GM12872 (cell line): ENCODE measurements at regions not wholly inside any gene's neighbourhood (a gene's known extent, or its start where the extent isn't known, plus 50 kb on each side); places are given as distances from the start of the nearest gene placed in this dataset.

Experiments
- TF ChIP-seq, protein P1 (sequence below): IDR thresholded peaks from 3 replicates; pipeline ENCODE4 v1.5.1; 2011; ENCODE audit warnings: low read depth, mild to moderate bottlenecking, low read length, moderate library complexity; ENCODE audit not compliant: insufficient read depth

DNA sequence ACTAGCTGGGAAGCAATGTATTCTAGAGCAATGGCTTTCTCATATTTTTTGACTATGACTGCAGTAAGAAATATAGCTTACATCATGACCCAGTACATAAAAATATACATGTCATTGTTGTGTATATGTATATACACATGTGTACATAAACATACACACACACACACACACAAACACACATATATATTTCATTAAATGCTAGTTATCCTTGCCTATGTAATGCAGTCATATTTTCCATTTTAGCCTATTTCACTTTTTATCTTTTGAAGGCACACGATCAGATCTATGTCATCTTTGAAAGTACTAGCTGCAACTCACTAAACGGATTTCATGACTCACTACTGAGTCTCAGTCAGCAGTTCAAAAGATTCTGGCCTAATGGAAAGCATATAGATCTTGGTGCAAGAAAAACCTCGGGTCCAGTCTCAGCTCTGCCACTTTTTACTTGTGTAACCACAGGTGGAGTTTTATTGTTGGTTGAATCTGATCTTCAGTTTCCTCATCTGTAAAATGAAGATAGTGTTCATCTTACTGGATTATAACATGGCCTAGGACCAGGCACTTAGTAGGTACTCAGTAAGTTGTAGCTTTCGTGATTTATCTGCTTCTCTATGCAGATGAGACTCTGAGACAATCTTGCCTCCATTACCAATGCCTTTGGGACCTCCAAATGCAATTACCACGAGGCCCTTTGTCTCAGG, 325.6 kb downstream of the RRAGC start:
- TF ChIP-seq, protein P1, sequence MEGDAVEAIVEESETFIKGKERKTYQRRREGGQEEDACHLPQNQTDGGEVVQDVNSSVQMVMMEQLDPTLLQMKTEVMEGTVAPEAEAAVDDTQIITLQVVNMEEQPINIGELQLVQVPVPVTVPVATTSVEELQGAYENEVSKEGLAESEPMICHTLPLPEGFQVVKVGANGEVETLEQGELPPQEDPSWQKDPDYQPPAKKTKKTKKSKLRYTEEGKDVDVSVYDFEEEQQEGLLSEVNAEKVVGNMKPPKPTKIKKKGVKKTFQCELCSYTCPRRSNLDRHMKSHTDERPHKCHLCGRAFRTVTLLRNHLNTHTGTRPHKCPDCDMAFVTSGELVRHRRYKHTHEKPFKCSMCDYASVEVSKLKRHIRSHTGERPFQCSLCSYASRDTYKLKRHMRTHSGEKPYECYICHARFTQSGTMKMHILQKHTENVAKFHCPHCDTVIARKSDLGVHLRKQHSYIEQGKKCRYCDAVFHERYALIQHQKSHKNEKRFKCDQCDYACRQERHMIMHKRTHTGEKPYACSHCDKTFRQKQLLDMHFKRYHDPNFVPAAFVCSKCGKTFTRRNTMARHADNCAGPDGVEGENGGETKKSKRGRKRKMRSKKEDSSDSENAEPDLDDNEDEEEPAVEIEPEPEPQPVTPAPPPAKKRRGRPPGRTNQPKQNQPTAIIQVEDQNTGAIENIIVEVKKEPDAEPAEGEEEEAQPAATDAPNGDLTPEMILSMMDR, result no peak

DNA sequence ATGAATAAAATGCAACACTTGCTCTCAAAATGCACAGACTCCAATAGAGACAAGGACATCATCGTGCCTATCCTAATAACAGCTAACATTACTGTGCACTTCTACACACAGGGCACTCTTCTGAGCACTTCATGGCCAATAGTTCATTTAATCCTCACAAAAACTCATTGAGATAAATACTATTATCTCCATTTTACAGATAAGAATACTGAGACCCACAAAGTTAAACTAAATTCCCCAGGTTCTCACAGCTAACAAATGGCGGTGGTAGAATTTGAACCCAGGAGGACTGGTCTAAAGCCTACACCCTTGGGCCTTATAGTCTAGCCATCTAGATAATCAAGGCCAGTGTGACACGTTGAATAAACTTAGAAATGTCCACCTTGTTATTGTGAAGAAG, 328.6 kb downstream of the RRAGC start:
- TF ChIP-seq, protein P1, result no peak

DNA sequence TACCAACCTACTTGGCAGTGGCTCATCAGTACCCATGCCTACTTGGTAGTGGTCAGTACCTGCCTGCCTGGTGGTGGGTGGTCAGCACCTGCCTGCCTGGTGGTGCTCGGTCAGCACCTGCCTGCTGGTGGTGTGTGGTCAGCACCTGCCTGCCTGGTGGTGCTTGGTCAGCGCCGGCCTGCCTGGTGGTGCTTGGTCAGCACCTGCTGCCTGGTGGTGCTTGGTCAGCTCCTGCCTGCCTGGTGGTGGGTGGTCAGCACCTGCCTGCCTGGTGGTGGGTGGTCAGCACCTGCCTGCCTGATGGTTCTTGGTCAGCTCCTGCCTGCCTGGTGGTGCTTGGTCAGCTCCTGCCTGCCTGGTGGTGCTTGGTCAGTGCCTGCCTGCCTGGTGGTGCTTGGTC, 329.6 kb downstream of the RRAGC start:
- TF ChIP-seq, protein P1, result no peak

DNA sequence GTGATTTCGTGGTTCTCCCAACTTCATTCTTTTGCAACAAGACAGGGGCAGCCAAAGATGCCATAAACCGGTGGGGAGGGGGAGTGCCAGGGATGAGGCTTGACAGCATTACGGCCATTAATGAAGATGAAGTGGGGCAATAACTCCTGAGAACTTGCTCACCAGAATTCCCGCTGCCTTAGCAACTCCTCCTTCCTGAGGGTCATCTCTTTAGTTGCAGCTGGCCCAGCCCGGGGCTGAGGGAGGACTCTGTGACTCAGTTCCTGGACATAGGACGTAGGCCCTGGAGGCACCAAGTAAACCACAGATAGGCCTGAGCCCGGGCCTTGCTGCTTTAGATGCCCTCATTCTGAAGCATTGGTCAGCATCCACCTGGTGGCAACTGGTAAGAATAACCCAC, 330.2 kb downstream of the RRAGC start:
- TF ChIP-seq, protein P1, result no peak

DNA sequence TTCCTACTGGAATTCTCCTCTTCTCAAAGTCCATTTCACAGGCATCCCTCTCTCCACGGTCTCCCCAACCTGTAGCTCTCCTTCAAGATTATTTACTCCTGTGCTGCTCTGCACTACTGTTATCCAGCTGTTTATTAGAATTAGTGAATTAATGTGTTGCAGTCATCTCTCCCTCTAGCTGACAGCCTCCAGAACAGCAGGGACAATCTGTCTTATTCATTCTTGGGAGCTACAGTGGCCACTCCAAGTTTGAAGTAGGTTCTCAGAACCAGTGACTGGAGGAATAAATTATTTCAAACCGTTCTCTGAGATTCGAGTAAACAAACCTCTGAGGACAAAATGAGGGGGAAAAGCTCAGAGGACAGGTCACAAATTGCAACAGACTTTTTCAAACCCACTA, 330.9 kb downstream of the RRAGC start:
- TF ChIP-seq, protein P1, result no peak

DNA sequence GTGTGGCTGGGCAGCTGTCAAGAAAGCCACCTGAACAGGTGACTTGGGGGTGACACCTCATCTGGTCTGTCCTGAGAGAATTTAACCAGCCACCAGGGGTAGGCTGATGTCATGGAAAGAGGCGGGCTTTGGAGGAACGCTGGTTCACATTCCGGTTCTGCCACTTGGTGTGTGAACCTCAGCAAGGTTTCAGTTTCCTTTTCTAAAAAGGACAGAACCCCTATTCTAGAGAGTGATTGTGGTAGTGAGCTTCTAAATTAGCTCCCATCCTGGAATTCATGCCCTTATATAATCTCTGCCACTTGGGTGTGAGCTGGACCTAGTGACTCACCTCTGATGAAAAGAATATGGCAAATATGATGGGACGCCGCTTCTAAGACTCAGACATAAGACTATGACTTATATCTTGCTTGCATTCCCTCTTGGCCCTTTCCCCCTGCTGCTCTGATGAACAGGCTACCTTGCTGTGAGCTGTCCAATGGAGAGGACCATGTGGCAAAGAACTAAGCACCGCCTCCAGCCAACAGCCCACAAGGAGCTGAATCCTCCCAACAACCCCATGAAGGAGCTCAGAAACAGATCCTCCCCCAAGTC, 332.1 kb downstream of the RRAGC start:
- TF ChIP-seq, protein P1, result peak; percentile 28; the same call in 2 of the 3 replicates

DNA sequence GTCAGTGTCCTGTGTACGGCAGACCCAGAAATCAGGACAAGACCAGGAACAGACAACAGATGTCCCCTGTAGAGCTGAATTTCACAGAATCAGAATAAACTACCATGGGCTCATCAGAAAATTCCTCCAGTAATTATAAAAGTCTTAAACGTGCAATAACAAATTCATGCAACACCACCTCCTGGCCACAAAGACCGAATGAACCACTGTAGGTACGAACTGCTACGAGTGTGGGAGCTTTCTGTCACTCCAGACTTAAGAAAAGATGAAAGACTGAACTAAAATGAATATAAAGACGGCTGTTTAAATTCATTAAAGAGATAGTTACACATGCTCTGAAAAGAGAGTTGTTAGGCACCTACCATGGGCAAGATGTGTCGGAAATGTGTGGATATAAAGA, 333.5 kb downstream of the RRAGC start:
- TF ChIP-seq, protein P1, result no peak
